ENCODE measurements at regions not wholly inside any gene's neighbourhood (a gene's known extent, or its start where the extent isn't known, plus 50 kb on each side); places are given as distances from the start of the nearest gene placed in this dataset.

- TF ChIP-seq, protein P1, sequence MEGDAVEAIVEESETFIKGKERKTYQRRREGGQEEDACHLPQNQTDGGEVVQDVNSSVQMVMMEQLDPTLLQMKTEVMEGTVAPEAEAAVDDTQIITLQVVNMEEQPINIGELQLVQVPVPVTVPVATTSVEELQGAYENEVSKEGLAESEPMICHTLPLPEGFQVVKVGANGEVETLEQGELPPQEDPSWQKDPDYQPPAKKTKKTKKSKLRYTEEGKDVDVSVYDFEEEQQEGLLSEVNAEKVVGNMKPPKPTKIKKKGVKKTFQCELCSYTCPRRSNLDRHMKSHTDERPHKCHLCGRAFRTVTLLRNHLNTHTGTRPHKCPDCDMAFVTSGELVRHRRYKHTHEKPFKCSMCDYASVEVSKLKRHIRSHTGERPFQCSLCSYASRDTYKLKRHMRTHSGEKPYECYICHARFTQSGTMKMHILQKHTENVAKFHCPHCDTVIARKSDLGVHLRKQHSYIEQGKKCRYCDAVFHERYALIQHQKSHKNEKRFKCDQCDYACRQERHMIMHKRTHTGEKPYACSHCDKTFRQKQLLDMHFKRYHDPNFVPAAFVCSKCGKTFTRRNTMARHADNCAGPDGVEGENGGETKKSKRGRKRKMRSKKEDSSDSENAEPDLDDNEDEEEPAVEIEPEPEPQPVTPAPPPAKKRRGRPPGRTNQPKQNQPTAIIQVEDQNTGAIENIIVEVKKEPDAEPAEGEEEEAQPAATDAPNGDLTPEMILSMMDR (conservative IDR thresholded peaks at IDR 0.05; ENCODE audit: low read depth, low read length): no peak
- no peak for TF ChIP-seq EZH2 (IDR thresholded peaks at IDR 0.05; ENCODE audit: borderline replicate concordance, low read depth, low read length, poor library complexity, severe bottlenecking)
Observed at GRCh38 chr17:70378076-70378475, 208.7 kb downstream of the KCNJ2 start.
